Panc1 (cell line): ENCODE measurements at regions not wholly inside any gene's neighbourhood (a gene's known extent, or its start where the extent isn't known, plus 50 kb on each side); places are given as distances from the start of the nearest gene placed in this dataset.

ENCODE experiments used
- ATAC-seq: fragments of 200-7000 bp; cut with Tn5 transposase; 2 replicates; pipeline ENCODE4 v1.9.1; 2020; ENCODE audit warnings: mild to moderate bottlenecking, moderate library complexity
- BruUV-seq: library from RNA; stranded (reverse); fragments of 400-500 nt; replicated peaks from 2 replicates; lab custom pipeline; 2021; lab: Mats Ljungman, UMichigan
- CTCF ChIA-PET: fragments of 300-600 bp; sonication (Branson Sonifier 250); formaldehyde crosslinking; loops from one replicate; lab custom pipeline; 2022; ENCODE audit warnings: antibody characterized with exemption; lab: Charles Lee
- POLR2A ChIA-PET: fragments of 300-600 bp; sonication (Branson Sonifier 250); formaldehyde crosslinking; loops from one replicate; lab custom pipeline; 2022; ENCODE audit warnings: antibody characterized with exemption; lab: Charles Lee
- DNase-seq: peaks from one replicate; pipeline ENCODE4 v3.0.0-alpha.2; 2010; ENCODE audit warnings: low read depth, low spot score
- H3K27ac ChIP-seq: 2 replicates; pipeline ENCODE4 v1.5.1; 2011; ENCODE audit warnings: mild to moderate bottlenecking, low read length, inconsistent platforms
- H3K27me3 ChIP-seq: fragments of 200-500 bp; sonication (Bioruptor generic); 2 replicates; pipeline ENCODE4 v1.6.0; 2014; ENCODE audit warnings: low read length, inconsistent platforms; ENCODE audit not compliant: control insufficient read depth, insufficient read depth
- H3K36me3 ChIP-seq: fragments of 200-500 bp; sonication (Bioruptor generic); 2 replicates; pipeline ENCODE4 v1.5.1; 2014; ENCODE audit warnings: inconsistent platforms, mild to moderate bottlenecking, low read length, moderate library complexity; ENCODE audit not compliant: control insufficient read depth, insufficient read depth
- H3K4me1 ChIP-seq: 2 replicates; pipeline ENCODE4 v1.5.1; 2011; ENCODE audit warnings: inconsistent platforms, mild to moderate bottlenecking, low read length, moderate library complexity; ENCODE audit not compliant: control insufficient read depth, insufficient read depth
- H3K4me3 ChIP-seq, 2 experiments: 2 replicates each; pipeline ENCODE4 v1.5.1; 2011 to 2012; ENCODE audit warnings: low read depth in 2 of 2, low read length in 2 of 2, mild to moderate bottlenecking in 2 of 2, inconsistent platforms in 1 of 2, moderate library complexity in 1 of 2
- H3K9me3 ChIP-seq: fragments of 200-500 bp; sonication (Bioruptor generic); 2 replicates; pipeline ENCODE4 v1.5.1; 2014; ENCODE audit warnings: low read depth, mild to moderate bottlenecking, inconsistent platforms, low read length, moderate library complexity; ENCODE audit not compliant: control insufficient read depth, insufficient read depth
- CTCF ChIP-seq: fragments of 450-650 bp; IDR thresholded peaks from 2 replicates; pipeline ENCODE4 v1.5.1; 2017; ENCODE audit warnings: mild to moderate bottlenecking
- POLR2AphosphoS5 ChIP-seq: IDR thresholded peaks from 2 replicates; pipeline ENCODE4 v1.6.1; 2012; ENCODE audit warnings: mild to moderate bottlenecking, low read depth, low read length, moderate library complexity
- REST ChIP-seq, 2 experiments: IDR thresholded peaks; 2 replicates each; pipeline ENCODE4 v1.6.1; 2011 to 2012; ENCODE audit warnings: low read depth in 2 of 2, control low read depth in 1 of 2, low read length in 1 of 2, mild to moderate bottlenecking in 1 of 2, moderate library complexity in 1 of 2; ENCODE audit not compliant: insufficient read depth in 1 of 2
- SIN3A ChIP-seq: IDR thresholded peaks from 2 replicates; pipeline ENCODE4 v1.6.1; 2012; ENCODE audit warnings: low read depth, mild to moderate bottlenecking, low read length, moderate library complexity, borderline replicate concordance; ENCODE audit not compliant: insufficient read depth
- TCF7L2 ChIP-seq: IDR thresholded peaks from 2 replicates; pipeline ENCODE4 v1.6.1; 2011; ENCODE audit warnings: mild to moderate bottlenecking, low read depth, low read length, inconsistent platforms
- in situ Hi-C: cut with HindIII; loops from 2 replicates; pipeline ENCODE4 v1.10.0; 2016; ENCODE audit warnings: low sequenced_read_pairs, low pct_unique_long_range_greater_than_20kb
- intact Hi-C: fragments of 100-400 bp; cut with micrococcal nuclease; formaldehyde crosslinking; loops from one replicate; pipeline ENCODE4 v1.10.0; 2022; ENCODE audit not compliant: unreplicated experiment

- in situ Hi-C loops = no loop called here
- POLR2A ChIA-PET = no interaction called here
- Histone ChIP-seq H3K27me3 (peaks cover 4% of the 10 kb centered on the region; the same call in 1 of the 2 replicates), H3K4me1 (no peaks in the 10 kb centered on the region), H3K9me3 (no peaks in the 10 kb centered on the region; the same call in 1 of the 2 replicates), H3K27ac (no peak overlapping the region), H3K4me3 (no peak overlapping the region), H3K36me3 (no peaks in the 10 kb centered on the region)
- TF ChIP-seq REST (IDR thresholded peaks at IDR 0.05; ENCODE audit: insufficient read depth in 1 of 2, low read depth in 2 of 2, low read length in 1 of 2) = no peak
- no peak for TF ChIP-seq SIN3A
- TF ChIP-seq POLR2AphosphoS5 = no peak
- TF ChIP-seq CTCF = no peak
- TF ChIP-seq TCF7L2 = no peak
- no TSS peak for BruUV-seq
- ATAC-seq (no peak), DNase-seq (no peak)
- CTCF ChIA-PET = no interaction called here
- intact Hi-C loops = no loop called here
Observed at GRCh38 chr1:38272515-38272914, 225.9 kb upstream of the POU3F1 start.

GRCh38 chr1:38270849-38271633 lies 224.4 kb upstream of the POU3F1 start:
- no TSS peak for BruUV-seq
- Histone ChIP-seq H3K4me1 (no peaks in the 10 kb centered on the region), H3K27me3 (peaks cover 4% of the 10 kb centered on the region; the same call in 1 of the 2 replicates), H3K36me3 (no peaks in the 10 kb centered on the region), H3K27ac (no peak overlapping the region), H3K4me3 (no peak overlapping the region), H3K9me3 (no peaks in the 10 kb centered on the region)
- CTCF ChIA-PET = no interaction called here
- ATAC-seq = no peak
- TF ChIP-seq POLR2AphosphoS5 (no peak), TCF7L2 (no peak), CTCF (no peak), REST (IDR thresholded peaks at IDR 0.05; ENCODE audit: insufficient read depth in 1 of 2, low read depth in 2 of 2, low read length in 1 of 2) (no peak), SIN3A (no peak)
- POLR2A ChIA-PET = no interaction called here
- no peak for DNase-seq
- intact Hi-C loops (no loop called here), in situ Hi-C loops (no loop called here)
